Neural cell (in vitro differentiated cells): ENCODE measurements at regions not wholly inside any gene's neighbourhood (a gene's known extent, or its start where the extent isn't known, plus 50 kb on each side); places are given as distances from the start of the nearest gene placed in this dataset.

ENCODE experiments used
- H2AFZ ChIP-seq: fragments of 200-600, 300-800 bp; sonication (generic), shearing (Covaris generic); 2 replicates; pipeline ENCODE4 v1.6.0; 2014; ENCODE audit warnings: low read depth, mild to moderate bottlenecking, antibody characterized with exemption, low read length, moderate library complexity
- H3F3A ChIP-seq: fragments of 200-600 bp; shearing (Covaris generic); 2 replicates; pipeline ENCODE4 v1.6.1; 2016; ENCODE audit warnings: mild to moderate bottlenecking, moderate library complexity, mixed read lengths, antibody characterized with exemption, low read length; ENCODE audit not compliant: insufficient read depth, poor library complexity, severe bottlenecking
- H3K27ac ChIP-seq: fragments of 200-600, 300-800 bp; sonication (generic), shearing (Covaris generic); 2 replicates; pipeline ENCODE4 v1.5.1; 2014; ENCODE audit warnings: mild to moderate bottlenecking, low read length, moderate library complexity
- H3K27me3 ChIP-seq: fragments of 300-800, 200-600 bp; sonication (generic), shearing (Covaris generic); 2 replicates; pipeline ENCODE4 v1.6.0; 2014; ENCODE audit warnings: mild to moderate bottlenecking, low read depth, low read length, moderate library complexity; ENCODE audit not compliant: insufficient read depth
- H3K36me3 ChIP-seq: fragments of 300-800, 200-600 bp; sonication (generic), shearing (Covaris generic); 2 replicates; pipeline ENCODE4 v1.5.1; 2014; ENCODE audit warnings: mild to moderate bottlenecking, antibody characterized with exemption, low read length, moderate library complexity; ENCODE audit not compliant: insufficient read depth
- H3K4me2 ChIP-seq: fragments of 300-800, 200-600 bp; sonication (generic), shearing (Covaris generic); 2 replicates; pipeline ENCODE4 v1.6.0; 2014; ENCODE audit warnings: mild to moderate bottlenecking, low read length
- H3K4me3 ChIP-seq: fragments of 300-800, 200-600 bp; sonication (generic), shearing (Covaris generic); 2 replicates; pipeline ENCODE4 v1.5.1; 2014; ENCODE audit warnings: mild to moderate bottlenecking, low read length, moderate library complexity
- H3K79me2 ChIP-seq: fragments of 200-600 bp; shearing (Covaris generic); replicated peaks from 2 replicates; pipeline ENCODE4 v1.6.0; 2014; ENCODE audit warnings: mild to moderate bottlenecking, low read length, moderate library complexity; ENCODE audit not compliant: insufficient read depth
- H3K9ac ChIP-seq: fragments of 300-800, 200-600 bp; sonication (generic), shearing (Covaris generic); 2 replicates; pipeline ENCODE4 v1.6.1; 2016; ENCODE audit warnings: mild to moderate bottlenecking, low read length, mixed read lengths
- H3K9me2 ChIP-seq: fragments of 200-600 bp; shearing (Covaris generic); 2 replicates; pipeline ENCODE4 v1.6.1; 2016; ENCODE audit warnings: mild to moderate bottlenecking, low read length, mixed read lengths; ENCODE audit not compliant: insufficient read depth
- H3K9me3 ChIP-seq: fragments of 200-600, 300-800 bp; sonication (generic), shearing (Covaris generic); 2 replicates; pipeline ENCODE4 v1.6.1; 2016; ENCODE audit warnings: mild to moderate bottlenecking, mixed run types, low read length, moderate library complexity, mixed read lengths
- H4K20me1 ChIP-seq: fragments of 200-600 bp; shearing (Covaris generic); 2 replicates; pipeline ENCODE4 v1.6.1; 2016; ENCODE audit warnings: mild to moderate bottlenecking, mixed run types; ENCODE audit not compliant: insufficient read depth
- EP300 ChIP-seq: fragments of 450-650 bp; conservative IDR thresholded peaks from 2 replicates; pipeline ENCODE4 v1.6.1; 2014; ENCODE audit warnings: antibody characterized with exemption, mild to moderate bottlenecking, moderate library complexity; ENCODE audit not compliant: poor library complexity, severe bottlenecking
- EZH2 ChIP-seq: fragments of 200-600, 300-800 bp; shearing (Covaris generic), sonication (generic); IDR thresholded peaks from 2 replicates; pipeline ENCODE4 v1.6.1; 2014; ENCODE audit warnings: antibody characterized with exemption, low read length, borderline replicate concordance, mild to moderate bottlenecking; ENCODE audit not compliant: insufficient read depth, poor library complexity, severe bottlenecking
- MXI1 ChIP-seq: fragments of 450-650 bp; conservative IDR thresholded peaks from 2 replicates; pipeline ENCODE4 v1.6.1; 2014; ENCODE audit warnings: antibody characterized with exemption, mild to moderate bottlenecking; ENCODE audit not compliant: poor library complexity, severe bottlenecking
- POLR2AphosphoS5 ChIP-seq: IDR thresholded peaks from 2 replicates; pipeline ENCODE4 v1.6.1; 2012
- RAD21 ChIP-seq: fragments of 450-650 bp; conservative IDR thresholded peaks from 2 replicates; pipeline ENCODE4 v1.6.1; 2014; ENCODE audit warnings: antibody characterized with exemption, mild to moderate bottlenecking, moderate library complexity
- SMC3 ChIP-seq: fragments of 450-650 bp; conservative IDR thresholded peaks from 2 replicates; pipeline ENCODE4 v1.6.1; 2014; ENCODE audit warnings: antibody characterized with exemption, mild to moderate bottlenecking, moderate library complexity; ENCODE audit not compliant: poor library complexity
- TAF1 ChIP-seq: IDR thresholded peaks from 2 replicates; pipeline ENCODE4 v1.6.1; 2012; ENCODE audit warnings: low read depth
- TF ChIP-seq, protein P1 (sequence below): IDR thresholded peaks from 2 replicates; pipeline ENCODE4 v1.6.1; 2012; ENCODE audit warnings: borderline replicate concordance
- TF ChIP-seq, protein P2 (sequence below): fragments of 450-650 bp; IDR thresholded peaks from 2 replicates; pipeline ENCODE4 v1.5.1; 2014; ENCODE audit warnings: antibody characterized with exemption, mild to moderate bottlenecking, moderate library complexity; ENCODE audit not compliant: poor library complexity, severe bottlenecking

GRCh38 chr15:69987492-69988489 lies 109.9 kb downstream of the TLE3 start:
- no peak overlapping the region for H3K9ac ChIP-seq
- H3K36me3 ChIP-seq = no peaks in the 10 kb centered on the region

DNA sequence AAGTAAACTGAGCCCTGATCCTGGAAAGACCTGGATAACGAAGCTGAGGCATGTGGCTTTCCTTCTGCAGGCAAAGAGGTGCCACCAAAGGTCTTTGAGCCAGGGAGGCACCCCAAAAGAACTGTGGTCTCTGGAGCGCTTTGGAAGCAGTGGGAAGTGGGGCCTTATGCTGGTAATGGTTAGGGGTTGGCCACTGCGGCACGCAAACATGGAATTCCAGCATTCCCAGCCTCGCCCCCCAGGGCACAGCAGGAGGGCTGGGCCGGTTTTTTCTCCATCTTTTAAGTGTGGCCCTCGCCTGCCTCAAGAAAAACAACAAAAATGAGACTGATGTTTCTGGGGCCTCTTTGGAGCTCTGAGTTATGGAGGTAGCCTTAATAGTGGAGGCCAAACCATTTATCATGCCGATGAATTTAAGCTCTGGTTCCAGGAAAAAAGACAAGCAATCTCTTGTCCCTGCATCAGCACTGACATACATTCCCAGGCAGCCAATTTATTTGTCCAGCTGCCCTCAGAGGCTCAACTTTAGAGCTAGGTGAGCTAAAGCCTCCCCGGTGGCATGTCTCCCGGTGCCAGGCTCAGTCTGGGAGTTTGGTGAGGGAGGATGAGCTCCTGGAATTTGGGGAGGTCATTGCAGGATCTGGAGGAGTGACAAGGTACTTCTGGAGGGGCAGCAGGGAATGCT lies 109.0 kb downstream of the TLE3 start:
- no peak overlapping the region for H3K4me2 ChIP-seq
- H3K79me2 ChIP-seq = no peaks in the 10 kb centered on the region
- no peaks in the 10 kb centered on the region for H3K36me3 ChIP-seq
- H3K27ac ChIP-seq = no peak overlapping the region
- H4K20me1 ChIP-seq = no peaks in the 10 kb centered on the region
- H3K9me3 ChIP-seq = no peaks in the 10 kb centered on the region
- H2AFZ ChIP-seq = no peak overlapping the region
- no peaks in the 10 kb centered on the region for H3K9me2 ChIP-seq
- no peak overlapping the region for H3K4me3 ChIP-seq
- H3K9ac ChIP-seq = no peak overlapping the region
- TF ChIP-seq POLR2AphosphoS5 = no peak
- H3F3A ChIP-seq = no peaks in the 10 kb centered on the region
- no peaks in the 10 kb centered on the region for H3K27me3 ChIP-seq

More at GRCh38 chr15:69987492-69988489, 109.9 kb downstream of the TLE3 start:
- Histone ChIP-seq H3K4me2 (no peak overlapping the region), H3F3A (no peaks in the 10 kb centered on the region), H3K9me2 (no peaks in the 10 kb centered on the region), H3K79me2 (no peaks in the 10 kb centered on the region), H4K20me1 (no peaks in the 10 kb centered on the region), H3K27ac (no peak overlapping the region), H3K9me3 (no peaks in the 10 kb centered on the region), H3K27me3 (no peaks in the 10 kb centered on the region), H2AFZ (no peak overlapping the region), H3K4me3 (no peak overlapping the region)
- no peak for TF ChIP-seq TAF1
- TF ChIP-seq EP300 = no peak
- TF ChIP-seq SMC3 = no peak
- TF ChIP-seq POLR2AphosphoS5 = no peak
- TF ChIP-seq, protein P1, sequence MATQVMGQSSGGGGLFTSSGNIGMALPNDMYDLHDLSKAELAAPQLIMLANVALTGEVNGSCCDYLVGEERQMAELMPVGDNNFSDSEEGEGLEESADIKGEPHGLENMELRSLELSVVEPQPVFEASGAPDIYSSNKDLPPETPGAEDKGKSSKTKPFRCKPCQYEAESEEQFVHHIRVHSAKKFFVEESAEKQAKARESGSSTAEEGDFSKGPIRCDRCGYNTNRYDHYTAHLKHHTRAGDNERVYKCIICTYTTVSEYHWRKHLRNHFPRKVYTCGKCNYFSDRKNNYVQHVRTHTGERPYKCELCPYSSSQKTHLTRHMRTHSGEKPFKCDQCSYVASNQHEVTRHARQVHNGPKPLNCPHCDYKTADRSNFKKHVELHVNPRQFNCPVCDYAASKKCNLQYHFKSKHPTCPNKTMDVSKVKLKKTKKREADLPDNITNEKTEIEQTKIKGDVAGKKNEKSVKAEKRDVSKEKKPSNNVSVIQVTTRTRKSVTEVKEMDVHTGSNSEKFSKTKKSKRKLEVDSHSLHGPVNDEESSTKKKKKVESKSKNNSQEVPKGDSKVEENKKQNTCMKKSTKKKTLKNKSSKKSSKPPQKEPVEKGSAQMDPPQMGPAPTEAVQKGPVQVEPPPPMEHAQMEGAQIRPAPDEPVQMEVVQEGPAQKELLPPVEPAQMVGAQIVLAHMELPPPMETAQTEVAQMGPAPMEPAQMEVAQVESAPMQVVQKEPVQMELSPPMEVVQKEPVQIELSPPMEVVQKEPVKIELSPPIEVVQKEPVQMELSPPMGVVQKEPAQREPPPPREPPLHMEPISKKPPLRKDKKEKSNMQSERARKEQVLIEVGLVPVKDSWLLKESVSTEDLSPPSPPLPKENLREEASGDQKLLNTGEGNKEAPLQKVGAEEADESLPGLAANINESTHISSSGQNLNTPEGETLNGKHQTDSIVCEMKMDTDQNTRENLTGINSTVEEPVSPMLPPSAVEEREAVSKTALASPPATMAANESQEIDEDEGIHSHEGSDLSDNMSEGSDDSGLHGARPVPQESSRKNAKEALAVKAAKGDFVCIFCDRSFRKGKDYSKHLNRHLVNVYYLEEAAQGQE = no peak
- TF ChIP-seq, protein P2, sequence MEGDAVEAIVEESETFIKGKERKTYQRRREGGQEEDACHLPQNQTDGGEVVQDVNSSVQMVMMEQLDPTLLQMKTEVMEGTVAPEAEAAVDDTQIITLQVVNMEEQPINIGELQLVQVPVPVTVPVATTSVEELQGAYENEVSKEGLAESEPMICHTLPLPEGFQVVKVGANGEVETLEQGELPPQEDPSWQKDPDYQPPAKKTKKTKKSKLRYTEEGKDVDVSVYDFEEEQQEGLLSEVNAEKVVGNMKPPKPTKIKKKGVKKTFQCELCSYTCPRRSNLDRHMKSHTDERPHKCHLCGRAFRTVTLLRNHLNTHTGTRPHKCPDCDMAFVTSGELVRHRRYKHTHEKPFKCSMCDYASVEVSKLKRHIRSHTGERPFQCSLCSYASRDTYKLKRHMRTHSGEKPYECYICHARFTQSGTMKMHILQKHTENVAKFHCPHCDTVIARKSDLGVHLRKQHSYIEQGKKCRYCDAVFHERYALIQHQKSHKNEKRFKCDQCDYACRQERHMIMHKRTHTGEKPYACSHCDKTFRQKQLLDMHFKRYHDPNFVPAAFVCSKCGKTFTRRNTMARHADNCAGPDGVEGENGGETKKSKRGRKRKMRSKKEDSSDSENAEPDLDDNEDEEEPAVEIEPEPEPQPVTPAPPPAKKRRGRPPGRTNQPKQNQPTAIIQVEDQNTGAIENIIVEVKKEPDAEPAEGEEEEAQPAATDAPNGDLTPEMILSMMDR = no peak
- TF ChIP-seq EZH2 = no peak
- no peak for TF ChIP-seq RAD21
- no peak for TF ChIP-seq MXI1
